HepG2 (cell line): ENCODE measurements at regions not wholly inside any gene's neighbourhood (a gene's known extent, or its start where the extent isn't known, plus 50 kb on each side); places are given as distances from the start of the nearest gene placed in this dataset.
"Not testable (repeated sequence)": the region's sequence is repeated elsewhere in the genome, so short reads cannot be mapped to it uniquely, and the experiment has no call there.

Source experiments
- ATAC-seq: fragments of 200-7000 bp; cut with Tn5 transposase; 3 replicates; pipeline ENCODE4 v1.9.1; 2020; ENCODE audit warnings: mild to moderate bottlenecking, moderate library complexity
- BruUV-seq: library from RNA; stranded (reverse); fragments of 400-500 nt; replicated peaks from 2 replicates; lab custom pipeline; 2021; lab: Mats Ljungman, UMichigan
- CTCF ChIA-PET: fragments of 300-600 bp; formaldehyde crosslinking; extraction: SDS; loops from one replicate; lab custom pipeline; 2021; ENCODE audit warnings: low total read pairs, inconsistent platforms, low intra/inter-chr PET ratio; lab: Yijun Ruan, JAX
- POLR2A ChIA-PET: fragments of 350-600 bp; sonication (Branson Sonifier 250); formaldehyde crosslinking; loops from one replicate; lab custom pipeline; 2020; ENCODE audit warnings: antibody characterized with exemption, inconsistent platforms; lab: Yijun Ruan, JAX
- DNase-seq: peaks from one replicate; pipeline ENCODE4 v3.0.0-alpha.2; 2015; ENCODE audit warnings: low spot score
- FAIRE-seq: peaks from 3 replicates; lab custom pipeline; 2011; peaks lifted over from hg19 to GRCh38; lab: Jason Lieb, UNC
- H2AFZ ChIP-seq: one replicate; pipeline ENCODE4 v1.6.1; 2011; ENCODE audit warnings: low read length, inconsistent platforms
- H3K27ac ChIP-seq: fragments of 300-600 bp; 3 replicates; pipeline ENCODE4 v1.8.0; 2011; ENCODE audit warnings: mixed run types, mild to moderate bottlenecking, mixed read lengths, low read length, inconsistent platforms; ENCODE audit not compliant: insufficient read depth; ENCODE audit errors: extremely low read length
- H3K27me3 ChIP-seq, 2 experiments: fragments of 200-600 bp in 1 of 2; 2 replicates in 1 of 2; 3 replicates in 1 of 2; pipeline versions ENCODE4 v1.6.0 to v1.8.0; 2011; ENCODE audit warnings: low read length in 2 of 2, mild to moderate bottlenecking in 2 of 2, moderate library complexity in 2 of 2, inconsistent platforms in 1 of 2; ENCODE audit not compliant: insufficient read depth in 2 of 2, control insufficient read depth in 1 of 2
- H3K36me3 ChIP-seq, 2 experiments: fragments of 200-600 bp in 1 of 2; replicated peaks in 1 of 2; 2 replicates in 1 of 2; 3 replicates in 1 of 2; pipeline versions ENCODE4 v1.5.1 to v1.8.0; 2011; ENCODE audit warnings: low read length in 2 of 2, inconsistent platforms in 1 of 2; ENCODE audit not compliant: insufficient read depth in 2 of 2, control insufficient read depth in 1 of 2
- H3K4me1 ChIP-seq: 2 replicates; pipeline ENCODE4 v1.5.1; 2012; ENCODE audit warnings: low read length, inconsistent platforms; ENCODE audit not compliant: insufficient read depth
- H3K4me2 ChIP-seq: 2 replicates; pipeline ENCODE4 v1.6.0; 2011; ENCODE audit warnings: low read depth, low read length, inconsistent platforms
- H3K4me3 ChIP-seq, 3 experiments: fragments of 200-600 bp in 1 of 3; sonication (generic), shearing (Covaris generic) in 1 of 3; replicated peaks in 1 of 3; 2 replicates each; pipeline ENCODE4 v1.5.1; 2011 to 2016; ENCODE audit warnings: low read length in 3 of 3, inconsistent platforms in 2 of 3, low read depth in 2 of 3, mild to moderate bottlenecking in 2 of 3, control low read depth in 1 of 3, mixed read lengths in 1 of 3; ENCODE audit not compliant: insufficient read depth in 1 of 3
- H3K79me2 ChIP-seq: one replicate; pipeline ENCODE4 v1.6.1; 2011; ENCODE audit warnings: low read length, inconsistent platforms; ENCODE audit not compliant: insufficient read depth
- H3K9ac ChIP-seq: 2 replicates; pipeline ENCODE4 v1.6.0; 2011; ENCODE audit warnings: mild to moderate bottlenecking, low read depth, low read length, inconsistent platforms; ENCODE audit not compliant: insufficient read depth
- H3K9me3 ChIP-seq: 2 replicates; pipeline ENCODE4 v1.5.1; 2012; ENCODE audit warnings: mild to moderate bottlenecking, low read length
- H4K20me1 ChIP-seq: 2 replicates; pipeline ENCODE4 v1.6.0; 2011; ENCODE audit warnings: inconsistent platforms, mild to moderate bottlenecking, low read length, moderate library complexity; ENCODE audit not compliant: insufficient read depth
- ZNF619 ChIP-seq: sonication (generic); formaldehyde crosslinking; IDR thresholded peaks from 2 replicates; pipeline ENCODE4 v1.4.0; 2020; ENCODE audit warnings: mild to moderate bottlenecking, missing genetic modification reagents
- ZSCAN31 ChIP-seq: sonication (generic); formaldehyde crosslinking; IDR thresholded peaks from 2 replicates; pipeline ENCODE4 v1.5.0; 2020; ENCODE audit warnings: low read depth, mild to moderate bottlenecking, missing genetic modification reagents
- WGBS: methylation state at CpG from one replicate; pipeline ENCODE4 v1.1.6; 2017; ENCODE audit warnings: low lambda C conversion rate; 5-methylcytosine and 5-hydroxymethylcytosine counted together
- in situ Hi-C: cut with HindIII; loops from 2 replicates; pipeline ENCODE4 v1.10.0; 2017; ENCODE audit warnings: low pct_unique_long_range_greater_than_20kb; ENCODE audit not compliant: extremely low pct_ligation_motif_present
- intact Hi-C: fragments of 100-400 bp; cut with micrococcal nuclease; formaldehyde crosslinking; loops from one replicate; pipeline ENCODE4 v1.10.0; 2022; ENCODE audit not compliant: unreplicated experiment
- TF ChIP-seq, protein P1 (sequence below): sonication (generic); formaldehyde crosslinking; IDR thresholded peaks from 2 replicates; pipeline ENCODE4 v1.4.0; 2020; ENCODE audit warnings: missing genetic modification reagents, low read depth, mild to moderate bottlenecking, borderline replicate concordance
- TF ChIP-seq, protein P2 (sequence below): sonication (generic); formaldehyde crosslinking; IDR thresholded peaks from 2 replicates; pipeline ENCODE4 v1.5.1; 2020; ENCODE audit warnings: mild to moderate bottlenecking, moderate library complexity, missing genetic modification reagents

DNA sequence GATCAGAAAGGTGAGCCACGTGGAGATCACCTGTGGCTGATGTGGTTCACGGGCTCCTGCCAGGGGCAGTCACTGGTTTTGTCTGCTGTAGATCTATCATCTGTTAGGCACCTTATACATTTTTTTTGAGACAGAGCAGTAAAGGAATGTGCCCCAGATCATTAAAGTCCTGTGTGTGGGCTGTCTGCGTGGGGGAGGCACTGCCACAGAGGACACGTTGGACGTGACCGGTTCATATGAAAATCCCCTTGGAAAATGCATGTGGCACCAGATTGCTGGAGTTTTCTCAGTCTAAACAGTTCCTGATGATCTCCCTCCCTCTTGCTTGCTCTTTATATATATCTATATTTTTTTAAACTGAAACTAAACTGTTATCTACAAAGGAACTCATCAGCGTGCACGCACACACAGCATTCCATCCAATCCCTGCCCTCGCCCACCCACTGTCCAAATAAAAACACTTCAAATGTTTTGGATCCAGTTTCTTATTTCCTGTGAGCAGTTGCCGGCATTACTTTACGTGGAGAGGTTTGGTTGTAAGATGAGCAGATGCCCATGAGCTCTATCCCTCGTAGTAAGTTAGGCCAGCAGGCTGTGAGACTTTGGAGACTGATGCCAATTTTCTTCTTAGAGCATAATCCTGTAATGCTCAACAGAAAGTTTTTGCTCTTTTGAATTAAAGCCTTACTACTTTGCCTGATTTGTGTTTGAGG lies 161.6 kb upstream of the EXOC2 start (continued):
- TF ChIP-seq, protein P1, sequence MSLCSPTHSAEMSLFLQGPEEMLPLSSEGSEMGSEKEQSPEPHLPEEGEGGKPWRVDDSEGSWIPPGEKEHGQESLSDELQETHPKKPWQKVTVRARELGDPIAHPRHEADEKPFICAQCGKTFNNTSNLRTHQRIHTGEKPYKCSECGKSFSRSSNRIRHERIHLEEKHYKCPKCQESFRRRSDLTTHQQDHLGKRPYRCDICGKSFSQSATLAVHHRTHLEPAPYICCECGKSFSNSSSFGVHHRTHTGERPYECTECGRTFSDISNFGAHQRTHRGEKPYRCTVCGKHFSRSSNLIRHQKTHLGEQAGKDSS (CRISPR knock-in tag): no peak
- TF ChIP-seq ZNF619 (CRISPR knock-in tag) (no peak), ZSCAN31 (CRISPR knock-in tag) (no peak)
- TF ChIP-seq, protein P2, sequence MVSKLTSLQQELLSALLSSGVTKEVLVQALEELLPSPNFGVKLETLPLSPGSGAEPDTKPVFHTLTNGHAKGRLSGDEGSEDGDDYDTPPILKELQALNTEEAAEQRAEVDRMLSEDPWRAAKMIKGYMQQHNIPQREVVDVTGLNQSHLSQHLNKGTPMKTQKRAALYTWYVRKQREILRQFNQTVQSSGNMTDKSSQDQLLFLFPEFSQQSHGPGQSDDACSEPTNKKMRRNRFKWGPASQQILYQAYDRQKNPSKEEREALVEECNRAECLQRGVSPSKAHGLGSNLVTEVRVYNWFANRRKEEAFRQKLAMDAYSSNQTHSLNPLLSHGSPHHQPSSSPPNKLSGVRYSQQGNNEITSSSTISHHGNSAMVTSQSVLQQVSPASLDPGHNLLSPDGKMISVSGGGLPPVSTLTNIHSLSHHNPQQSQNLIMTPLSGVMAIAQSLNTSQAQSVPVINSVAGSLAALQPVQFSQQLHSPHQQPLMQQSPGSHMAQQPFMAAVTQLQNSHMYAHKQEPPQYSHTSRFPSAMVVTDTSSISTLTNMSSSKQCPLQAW (CRISPR knock-in tag): no peak
- TF ChIP-seq, all 625 proteins: peak for 0

DNA sequence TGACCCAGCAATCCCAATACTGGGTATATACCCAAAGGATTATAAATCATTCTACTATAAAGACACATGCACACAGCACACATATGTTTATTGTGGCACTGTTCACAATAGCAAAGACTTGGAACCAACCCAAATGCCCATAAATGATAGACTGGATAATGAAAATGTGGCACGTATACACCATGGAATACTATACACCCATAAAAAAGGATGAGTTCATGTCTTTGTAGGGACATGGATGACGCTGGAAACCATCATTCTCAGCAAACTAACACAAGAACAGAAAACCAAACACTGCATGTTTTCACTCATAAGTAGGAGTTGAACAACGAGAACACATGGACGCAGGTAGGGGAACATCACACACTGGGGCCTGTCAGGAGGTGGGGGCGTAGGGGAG lies 159.3 kb upstream of the EXOC2 start:
- H2AFZ ChIP-seq, POLR2A ChIA-PET, FAIRE-seq, CTCF ChIA-PET, intact Hi-C loops, BruUV-seq, in situ Hi-C loops, H3K4me2 ChIP-seq, H3K36me3 ChIP-seq, H3K4me1 ChIP-seq, H3K4me3 ChIP-seq, H3K27ac ChIP-seq, ATAC-seq, H3K9me3 ChIP-seq, H4K20me1 ChIP-seq, H3K9ac ChIP-seq, DNase-seq, H3K79me2 ChIP-seq: not testable (repeated sequence)
- peaks cover 0 to 19% of the 10 kb centered on the region in 2 experiments; a peak in 3 of 5 replicates for H3K27me3 ChIP-seq
- WGBS: 35% methylated on average over 5 of the region's 5 CpGs
